HG03066 (cell line): ENCODE measurements at regions not wholly inside any gene's neighbourhood (a gene's known extent, or its start where the extent isn't known, plus 50 kb on each side); places are given as distances from the start of the nearest gene placed in this dataset.

ENCODE experiments used
- ATAC-seq: cut with Tn5 transposase; IDR thresholded peaks from one replicate; pipeline ENCODE4 v1.9.1; 2021; ENCODE audit warnings: low read depth; ENCODE audit not compliant: unreplicated experiment

GRCh38 chr9:23496489-23497136 lies 329.4 kb downstream of the ELAVL2 start:
- no peak for ATAC-seq

GRCh38 chr9:23497137-23497504 lies 328.9 kb downstream of the ELAVL2 start:
- ATAC-seq, result no peak

GRCh38 chr9:23502004-23502403 lies 324.0 kb downstream of the ELAVL2 start:
- no peak for ATAC-seq

GRCh38 chr9:23522952-23523351 lies 303.1 kb downstream of the ELAVL2 start:
- ATAC-seq, result no peak

GRCh38 chr9:23524607-23525155 lies 301.4 kb downstream of the ELAVL2 start:
- no peak for ATAC-seq

GRCh38 chr9:23526806-23527205 lies 299.2 kb downstream of the ELAVL2 start:
- no peak for ATAC-seq

GRCh38 chr9:23532282-23532681 lies 293.8 kb downstream of the ELAVL2 start:
- no peak for ATAC-seq

GRCh38 chr9:23537192-23538066 lies 288.6 kb downstream of the ELAVL2 start:
- no peak for ATAC-seq

GRCh38 chr9:23538067-23538402 lies 288.0 kb downstream of the ELAVL2 start:
- no peak for ATAC-seq

GRCh38 chr9:23538461-23539003 lies 287.5 kb downstream of the ELAVL2 start:
- no peak for ATAC-seq

GRCh38 chr9:23539311-23539710 lies 286.7 kb downstream of the ELAVL2 start:
- no peak for ATAC-seq

- no peak for ATAC-seq
Observed at GRCh38 chr9:23541976-23542375, 284.1 kb downstream of the ELAVL2 start.

- no peak for ATAC-seq
Observed at GRCh38 chr9:23542438-23542837, 283.6 kb downstream of the ELAVL2 start.

GRCh38 chr9:23542927-23543326 lies 283.1 kb downstream of the ELAVL2 start:
- no peak for ATAC-seq

- ATAC-seq, result no peak
Observed at GRCh38 chr9:23543419-23543818, 282.6 kb downstream of the ELAVL2 start.

GRCh38 chr9:23545728-23546127 lies 280.3 kb downstream of the ELAVL2 start:
- ATAC-seq, result no peak

GRCh38 chr9:23551311-23551721 lies 274.7 kb downstream of the ELAVL2 start:
- ATAC-seq, result no peak

GRCh38 chr9:23551929-23552707 lies 273.9 kb downstream of the ELAVL2 start:
- no peak for ATAC-seq

- no peak for ATAC-seq
Observed at GRCh38 chr9:23552876-23553601, 273.0 kb downstream of the ELAVL2 start.

GRCh38 chr9:23554686-23555085 lies 271.4 kb downstream of the ELAVL2 start:
- no peak for ATAC-seq
